ENCODE measurements at regions not wholly inside any gene's neighbourhood (a gene's known extent, or its start where the extent isn't known, plus 50 kb on each side); places are given as distances from the start of the nearest gene placed in this dataset.

- TF ChIP-seq POLR2A (IDR thresholded peaks at IDR 0.05): no peak
- no peak for TF ChIP-seq CTCF (IDR thresholded peaks at IDR 0.05)
Measured at GRCh38 chr2:10185046-10185445, 62.5 kb downstream of the RRM2 start.
